K562 (cell line): ENCODE measurements at regions not wholly inside any gene's neighbourhood (a gene's known extent, or its start where the extent isn't known, plus 50 kb on each side); places are given as distances from the start of the nearest gene placed in this dataset.

Experiments used
- ATAC-seq: fragments of 200-7000 bp; cut with Tn5 transposase; 3 replicates; pipeline ENCODE4 v1.9.1; 2020; ENCODE audit warnings: moderate library complexity
- BruUV-seq: library from RNA; stranded (reverse); fragments of 400-500 nt; replicated peaks from 2 replicates; lab custom pipeline; 2021; lab: Mats Ljungman, UMichigan
- CTCF ChIA-PET: fragments of 300-600 bp; formaldehyde crosslinking; extraction: SDS; loops from one replicate; lab custom pipeline; 2021; ENCODE audit warnings: low intra/inter-chr PET ratio; lab: Yijun Ruan, JAX
- POLR2A ChIA-PET: fragments of 300-600, 350-650 bp; sonication (Branson Sonifier 250); formaldehyde crosslinking; extraction: SDS; loops from one replicate; lab custom pipeline; 2021; ENCODE audit warnings: antibody characterized with exemption, inconsistent platforms; lab: Yijun Ruan, JAX
- DNase-seq, 4 experiments: peaks; one replicate each; pipeline versions ENCODE4 v3.0.0 to v3.0.0-alpha.2; 2011 to 2018; ENCODE audit warnings: low spot score in 3 of 4, mixed read lengths in 3 of 4; ENCODE audit errors: extremely low read depth in 1 of 4
- FAIRE-seq: peaks from 2 replicates; lab custom pipeline; 2011; peaks lifted over from hg19 to GRCh38; lab: Jason Lieb, UNC
- H2AFZ ChIP-seq: 2 replicates; pipeline ENCODE4 v1.6.0; 2011; ENCODE audit warnings: low read depth, low read length, control low read depth, inconsistent platforms
- H3K27ac ChIP-seq: fragments of 200-600 bp; 3 replicates; pipeline ENCODE4 v1.8.0; 2011; ENCODE audit warnings: low read depth, mild to moderate bottlenecking, control low read depth, inconsistent platforms, low read length, moderate library complexity, mixed read lengths; ENCODE audit errors: extremely low read depth
- H3K27me3 ChIP-seq, 2 experiments: fragments of 300-600 bp in 1 of 2; 2 replicates in 1 of 2; 3 replicates in 1 of 2; pipeline versions ENCODE4 v1.6.0 to v1.8.0; 2011; ENCODE audit warnings: inconsistent platforms in 2 of 2, low read length in 2 of 2, mild to moderate bottlenecking in 1 of 2, mixed read lengths in 1 of 2, moderate library complexity in 1 of 2; ENCODE audit not compliant: control insufficient read depth in 2 of 2, insufficient read depth in 2 of 2
- H3K36me3 ChIP-seq: fragments of 300-600 bp; 3 replicates; pipeline ENCODE4 v1.8.0; 2011; ENCODE audit warnings: mild to moderate bottlenecking, low read length, inconsistent platforms; ENCODE audit not compliant: control insufficient read depth, insufficient read depth
- H3K4me1 ChIP-seq, 2 experiments: fragments of 200-600 bp in 1 of 2; replicated peaks in 1 of 2; 2 replicates in 1 of 2; 3 replicates in 1 of 2; pipeline versions ENCODE4 v1.5.1 to v1.8.0; 2011; ENCODE audit warnings: inconsistent platforms in 2 of 2, low read length in 2 of 2, mild to moderate bottlenecking in 1 of 2, mixed read lengths in 1 of 2, moderate library complexity in 1 of 2; ENCODE audit not compliant: control insufficient read depth in 2 of 2, insufficient read depth in 2 of 2
- H3K4me2 ChIP-seq: 2 replicates; pipeline ENCODE4 v1.6.1; 2011; ENCODE audit warnings: low read length, control low read depth, inconsistent platforms, mixed read lengths; ENCODE audit not compliant: insufficient read depth
- H3K4me3 ChIP-seq: fragments of 200-600 bp; sonication (generic), shearing (Covaris generic); 2 replicates; pipeline ENCODE4 v1.5.1; 2016; ENCODE audit warnings: control low read depth, inconsistent platforms
- H3K79me2 ChIP-seq: fragments of 200-600 bp; 3 replicates; pipeline ENCODE4 v1.8.0; 2011; ENCODE audit warnings: low read length, inconsistent platforms; ENCODE audit not compliant: control insufficient read depth, insufficient read depth
- H3K9ac ChIP-seq, 2 experiments: 2 replicates each; pipeline versions ENCODE4 v1.6.0 to v1.6.1; 2011; ENCODE audit warnings: low read depth in 2 of 2, low read length in 2 of 2, control low read depth in 1 of 2, inconsistent platforms in 1 of 2, mild to moderate bottlenecking in 1 of 2, mixed read lengths in 1 of 2; ENCODE audit not compliant: insufficient read depth in 1 of 2
- H3K9me1 ChIP-seq: one replicate; pipeline ENCODE4 v1.6.0; 2011; ENCODE audit warnings: inconsistent platforms, mild to moderate bottlenecking, low read length, moderate library complexity; ENCODE audit not compliant: control insufficient read depth, insufficient read depth
- H3K9me3 ChIP-seq: replicated peaks from 2 replicates; pipeline ENCODE4 v1.5.1; 2011; ENCODE audit warnings: low read depth, low read length, inconsistent platforms; ENCODE audit not compliant: control insufficient read depth, insufficient read depth
- H4K20me1 ChIP-seq: replicated peaks from 2 replicates; pipeline ENCODE4 v1.6.1; 2011; ENCODE audit warnings: low read length, inconsistent platforms, mixed read lengths; ENCODE audit not compliant: control insufficient read depth, insufficient read depth
- BRF2 ChIP-seq: IDR thresholded peaks from 3 replicates; pipeline ENCODE4 v1.6.1; 2011; ENCODE audit warnings: borderline replicate concordance, mild to moderate bottlenecking; ENCODE audit not compliant: insufficient read length, insufficient read depth
- CBX3 ChIP-seq, 2 experiments: IDR thresholded peaks; 1 replicate in 1 of 2; 2 replicates in 1 of 2; pipeline ENCODE4 v1.6.1; 2012; ENCODE audit warnings: inconsistent platforms in 2 of 2, low read length in 2 of 2, borderline replicate concordance in 1 of 2, control low read depth in 1 of 2
- FOXP1 ChIP-seq: sonication (generic); formaldehyde crosslinking; IDR thresholded peaks from 2 replicates; pipeline ENCODE4 v1.8.0; 2022; ENCODE audit warnings: mild to moderate bottlenecking, missing genetic modification reagents
- NR2C1 ChIP-seq, 2 experiments: fragments of 450-650 bp; IDR thresholded peaks; 2 replicates each; pipeline ENCODE4 v1.6.1; 2017; ENCODE audit warnings: mild to moderate bottlenecking in 2 of 2, antibody characterized with exemption in 1 of 2, inconsistent platforms in 1 of 2, missing compliant biosample characterization in 1 of 2, missing genetic modification characterization in 1 of 2
- RHOXF2B ChIP-seq: fragments of 250-450 bp; sonication (Bioruptor Pico); conservative IDR thresholded peaks from 2 replicates; pipeline ENCODE4 v1.5.1; 2021
- TRIM28 ChIP-seq: fragments of 450-650 bp; IDR thresholded peaks from 2 replicates; pipeline ENCODE4 v1.6.1; 2017
- ZNF280A ChIP-seq: fragments of 450-650 bp; IDR thresholded peaks from 2 replicates; pipeline ENCODE4 v1.6.1; 2018; ENCODE audit warnings: mild to moderate bottlenecking, low read depth; ENCODE audit not compliant: partially characterized antibody
- WGBS: fragments of 100-300 bp; shearing (Covaris generic); methylation state at CpG from one replicate; pipeline ENCODE4 v1.1.6; 2016; ENCODE audit warnings: low coverage, mixed read lengths; ENCODE audit not compliant: insufficient coverage; ENCODE audit errors: missing lambda C conversion rate; 5-methylcytosine and 5-hydroxymethylcytosine counted together
- in situ Hi-C: fragments of 300-500 bp; cut with MboI; formaldehyde crosslinking; loops from 4 replicates; pipeline ENCODE4 v1.15.0; 2018; ENCODE audit warnings: inconsistent platforms, mixed read lengths
- intact Hi-C: fragments of 100-400 bp; cut with micrococcal nuclease; formaldehyde crosslinking; loops from 2 replicates; pipeline ENCODE4 v1.14.2; 2022

- H4K20me1 ChIP-seq: no peaks in the 10 kb centered on the region
- intact Hi-C loops (no loop called here), in situ Hi-C loops (no loop called here)
- no peak for FAIRE-seq
- WGBS: 100% methylated on average over 2 of the region's 2 CpGs
- CTCF ChIA-PET: no interaction called here
- H3K27me3 ChIP-seq: no peaks in the 10 kb centered on the region
- TF ChIP-seq ZNF280A (peak; percentile 62), CBX3 (IDR thresholded peaks at IDR 0.05; ENCODE audit: borderline replicate concordance in 1 of 2, low read length in 2 of 2) (peak in 1 of 2 experiments; percentile 80; a peak in 2 of 3 replicates), NR2C1 (IDR thresholded peaks at IDR 0.05) (no peak), NR2C1 (tag; IDR thresholded peaks at IDR 0.05) (no peak), TRIM28 (peak; percentile 47; the same call in 1 of the 2 replicates), FOXP1 (CRISPR knock-in tag) (no peak), RHOXF2B (CRISPR knock-in tag) (no peak), BRF2 (no peak)
- TF ChIP-seq, all 486 proteins: peak for 3
- H3K4me3 ChIP-seq: no peak overlapping the region
- no peaks in the 10 kb centered on the region for H3K4me1 ChIP-seq
- H3K79me2 ChIP-seq: peaks cover 16% of the 10 kb centered on the region
- DNase-seq (no peak), ATAC-seq (no peak)
- no peak overlapping the region for H3K4me2 ChIP-seq
- no peaks in the 10 kb centered on the region; the same call in 1 of the 2 replicates for H3K9me3 ChIP-seq
- BruUV-seq: no TSS peak
- H3K9ac ChIP-seq: no peak overlapping the region
- POLR2A ChIA-PET: no interaction called here
- peaks cover 21% of the 10 kb centered on the region; the same call in 1 of the 3 replicates for H3K36me3 ChIP-seq
- no peak overlapping the region for H3K27ac ChIP-seq
- no peaks in the 10 kb centered on the region for H3K9me1 ChIP-seq
- H2AFZ ChIP-seq: no peak overlapping the region
Measured at GRCh38 chr4:122988696-122989095, 66.3 kb upstream of the NUDT6 start.
